Pons (tissue), 1 donor: ENCODE measurements at regions not wholly inside any gene's neighbourhood (a gene's known extent, or its start where the extent isn't known, plus 50 kb on each side); places are given as distances from the start of the nearest gene placed in this dataset.

Experiments
- DNase-seq: peaks from one replicate; pipeline ENCODE4 v3.0.0-alpha.2; 2016; ENCODE audit warnings: low spot score

- DNase-seq = no peak
Measured at GRCh38 chr13:74084375-74084935, 49.7 kb downstream of the KLF12 start.

GRCh38 chr13:74082741-74083160 lies 51.5 kb downstream of the KLF12 start:
- DNase-seq = no peak

GRCh38 chr13:74080762-74081161 lies 53.4 kb downstream of the KLF12 start:
- no peak for DNase-seq

- peak; percentile 50 for DNase-seq
Measured at GRCh38 chr13:74077792-74078191, 56.4 kb downstream of the KLF12 start.

DNA sequence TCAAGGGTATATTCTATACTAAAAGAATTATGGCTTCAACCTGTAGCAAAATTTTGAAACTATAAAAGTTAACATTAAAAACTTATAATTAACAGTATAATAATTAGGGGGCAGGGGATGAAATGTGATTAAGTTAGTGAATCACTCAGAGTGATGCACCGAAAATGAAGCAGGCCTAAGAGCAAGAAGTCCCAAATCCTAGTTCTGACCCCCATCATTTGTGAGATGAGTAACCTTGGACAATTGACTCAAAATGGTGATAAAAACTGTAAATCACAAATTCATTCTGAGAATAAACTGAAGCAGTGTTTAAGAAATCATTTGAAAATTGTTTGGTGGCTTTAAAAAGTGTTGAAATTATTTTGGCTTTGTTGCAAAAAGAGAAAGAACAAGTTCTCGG lies 56.8 kb downstream of the KLF12 start:
- no peak for DNase-seq

- DNase-seq = no peak
Measured at GRCh38 chr13:74074723-74075122, 59.5 kb downstream of the KLF12 start.

GRCh38 chr13:74073274-74073673 lies 60.9 kb downstream of the KLF12 start:
- DNase-seq = peak; percentile 28

DNA sequence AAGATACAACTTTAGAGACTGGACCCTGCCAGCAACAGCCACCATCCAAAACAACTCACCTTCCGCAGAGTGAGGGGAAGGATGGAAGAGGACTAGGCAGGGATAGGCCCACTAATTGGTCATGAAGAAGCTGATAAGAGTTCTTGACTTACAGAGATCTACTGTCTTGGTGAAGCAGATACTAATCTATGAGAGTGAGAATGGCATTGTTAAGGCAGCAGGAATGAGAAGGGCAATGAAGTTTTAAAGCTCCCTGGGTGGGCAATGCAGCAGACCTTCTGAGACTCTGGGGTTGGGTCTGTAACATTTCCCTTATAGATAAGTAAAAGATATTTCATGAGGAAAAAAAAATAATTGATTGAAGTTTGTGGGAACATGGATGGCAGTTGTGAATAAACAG lies 63.7 kb downstream of the KLF12 start:
- no peak for DNase-seq

DNA sequence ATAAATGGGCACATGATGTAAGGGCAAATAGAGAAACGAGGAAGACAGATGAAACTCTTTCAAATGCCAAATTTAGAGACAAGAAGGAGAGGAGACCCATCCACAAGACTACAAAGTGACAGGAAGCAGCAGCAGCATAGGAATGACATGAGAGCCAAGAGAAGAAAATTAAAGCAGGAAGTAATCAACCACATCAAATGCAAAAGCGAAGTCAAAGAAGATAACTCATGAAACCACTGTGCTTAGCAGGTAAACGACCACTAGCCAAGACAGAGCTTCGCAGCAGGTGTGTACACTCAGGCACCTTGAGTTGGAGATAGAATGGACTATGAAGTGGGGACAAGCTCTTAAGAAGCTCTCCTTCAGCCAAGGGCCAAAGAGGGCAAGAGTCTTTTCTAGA lies 64.1 kb downstream of the KLF12 start:
- no peak for DNase-seq

DNA sequence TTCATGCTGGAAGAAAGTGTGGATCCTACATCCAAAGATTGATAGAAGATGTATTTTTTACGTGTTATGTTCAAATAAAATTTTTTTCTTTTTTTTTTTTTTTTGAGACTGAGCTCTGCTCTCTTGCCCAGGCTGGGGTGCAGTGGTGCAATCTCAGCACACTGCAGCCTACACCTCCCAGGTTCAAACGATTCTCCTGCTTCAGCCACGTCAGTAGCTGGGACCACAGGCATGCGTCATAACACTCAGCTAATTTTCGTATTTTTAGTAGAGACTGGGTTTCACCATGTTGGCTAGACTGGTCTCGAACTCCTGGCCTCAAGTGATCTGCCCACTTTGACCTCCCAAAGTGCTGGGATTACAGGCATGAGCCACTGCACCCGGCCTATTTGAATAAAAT lies 65.7 kb downstream of the KLF12 start:
- no peak for DNase-seq

DNA sequence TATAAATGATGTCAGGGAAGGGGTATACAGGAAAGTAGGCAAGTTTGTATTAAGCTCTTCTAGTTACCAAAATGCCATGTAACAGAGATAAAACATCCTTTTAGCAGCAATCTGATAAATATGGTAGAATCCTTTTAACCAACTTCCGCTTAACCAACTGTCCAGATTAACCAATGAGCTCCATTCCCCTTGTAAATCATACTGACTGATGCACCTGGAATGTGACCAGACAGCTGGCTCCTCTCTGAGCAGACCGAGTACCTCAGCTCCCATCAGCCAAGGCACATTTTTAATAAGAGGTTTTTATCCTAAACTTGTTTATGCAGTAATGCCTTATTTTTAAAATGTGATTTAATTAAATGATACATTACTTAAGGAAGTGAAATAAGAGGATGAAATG lies 66.4 kb downstream of the KLF12 start:
- no peak for DNase-seq

DNA sequence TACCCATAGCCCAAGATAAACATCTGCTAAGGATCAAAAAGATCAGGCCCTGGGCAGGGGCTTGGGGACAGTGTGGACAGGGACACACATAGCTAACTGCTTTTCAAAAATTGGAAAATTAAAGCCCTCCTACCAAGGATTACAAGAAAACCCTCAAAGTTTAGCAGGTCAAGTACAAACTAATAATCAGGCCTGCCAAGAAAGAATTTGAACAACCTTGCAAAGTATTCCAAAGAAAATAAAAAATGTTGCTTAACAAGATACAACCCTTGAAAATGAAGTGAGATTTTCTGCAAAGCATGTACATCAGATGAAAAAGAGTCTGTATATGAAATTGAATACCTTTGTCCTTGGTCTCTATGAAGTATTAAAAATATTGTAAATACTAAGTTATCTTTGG lies 67.3 kb downstream of the KLF12 start:
- no peak for DNase-seq

DNA sequence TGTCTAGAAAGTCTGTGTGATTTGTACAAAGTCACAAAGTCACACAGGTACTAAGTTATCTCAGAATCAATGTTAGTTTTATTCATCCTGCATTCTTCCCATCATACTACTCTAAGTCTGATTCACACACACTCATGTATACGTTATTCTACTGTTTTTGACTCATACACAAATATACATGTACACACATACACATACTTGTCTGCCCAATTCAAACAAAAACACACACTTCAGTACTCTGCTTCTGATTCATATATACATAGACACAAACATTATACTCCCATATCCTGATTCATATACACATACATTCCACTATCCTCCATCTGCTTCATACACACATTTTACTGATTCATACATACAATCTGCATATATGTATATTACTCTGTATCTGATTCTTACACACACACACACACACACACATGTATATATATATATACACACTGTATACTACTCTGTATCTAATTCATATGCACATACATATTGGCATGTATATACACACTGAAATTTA lies 69.3 kb downstream of the KLF12 start:
- DNase-seq = no peak

- DNase-seq = no peak
Measured at GRCh38 chr13:74063533-74064100, 70.6 kb downstream of the KLF12 start.

DNA sequence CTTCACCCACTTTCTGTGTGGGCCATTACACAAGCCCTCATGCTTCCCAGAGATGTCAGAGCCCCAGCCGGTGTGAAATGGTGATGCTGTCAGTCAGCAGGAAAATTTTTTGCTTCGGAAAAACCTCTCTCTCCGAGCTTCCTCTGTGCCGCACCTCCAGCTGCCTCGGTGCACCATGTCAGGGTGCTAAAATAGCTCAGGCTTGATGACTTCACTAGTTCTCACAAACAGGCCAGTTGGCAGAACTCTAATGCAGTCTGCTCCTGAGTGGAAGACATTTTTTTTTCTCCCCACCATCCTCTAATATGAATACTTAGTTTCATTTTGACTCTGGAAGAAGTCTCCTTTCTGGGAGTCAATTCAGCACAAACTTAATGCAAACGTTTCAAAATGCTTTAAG lies 71.3 kb downstream of the KLF12 start:
- DNase-seq = peak; percentile 64

DNA sequence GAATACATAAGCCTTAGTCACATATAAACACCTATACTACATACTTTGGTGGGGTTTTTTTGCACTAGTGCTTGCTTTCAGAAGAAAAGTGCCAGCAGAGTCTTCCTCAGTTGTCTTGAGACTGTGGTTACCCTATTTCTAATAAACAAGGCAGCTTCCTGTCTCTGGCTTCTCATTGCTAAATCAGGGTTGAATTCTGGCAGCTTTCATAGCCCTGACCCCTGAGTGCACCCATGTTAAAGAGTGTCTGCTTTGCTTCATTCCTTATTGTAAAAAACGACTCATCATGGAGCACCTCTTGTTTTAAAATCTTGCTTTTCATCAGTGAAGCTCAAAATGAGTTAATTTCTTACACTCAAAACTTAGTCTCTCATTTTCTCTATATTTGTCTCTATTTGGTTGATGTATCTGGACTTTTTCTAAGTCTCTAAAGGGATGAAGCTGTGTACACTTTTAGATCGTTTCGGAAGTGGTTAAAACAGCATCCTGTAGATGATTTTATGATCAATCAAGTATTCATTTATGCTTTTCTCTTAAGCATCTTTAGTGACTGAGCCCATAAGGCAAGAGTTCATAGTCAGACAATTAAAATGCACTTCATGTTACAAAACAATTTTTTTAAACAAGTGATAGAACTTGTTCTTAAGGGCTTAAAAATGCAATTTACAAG lies 72.1 kb downstream of the KLF12 start:
- peak; percentile 45 for DNase-seq

DNA sequence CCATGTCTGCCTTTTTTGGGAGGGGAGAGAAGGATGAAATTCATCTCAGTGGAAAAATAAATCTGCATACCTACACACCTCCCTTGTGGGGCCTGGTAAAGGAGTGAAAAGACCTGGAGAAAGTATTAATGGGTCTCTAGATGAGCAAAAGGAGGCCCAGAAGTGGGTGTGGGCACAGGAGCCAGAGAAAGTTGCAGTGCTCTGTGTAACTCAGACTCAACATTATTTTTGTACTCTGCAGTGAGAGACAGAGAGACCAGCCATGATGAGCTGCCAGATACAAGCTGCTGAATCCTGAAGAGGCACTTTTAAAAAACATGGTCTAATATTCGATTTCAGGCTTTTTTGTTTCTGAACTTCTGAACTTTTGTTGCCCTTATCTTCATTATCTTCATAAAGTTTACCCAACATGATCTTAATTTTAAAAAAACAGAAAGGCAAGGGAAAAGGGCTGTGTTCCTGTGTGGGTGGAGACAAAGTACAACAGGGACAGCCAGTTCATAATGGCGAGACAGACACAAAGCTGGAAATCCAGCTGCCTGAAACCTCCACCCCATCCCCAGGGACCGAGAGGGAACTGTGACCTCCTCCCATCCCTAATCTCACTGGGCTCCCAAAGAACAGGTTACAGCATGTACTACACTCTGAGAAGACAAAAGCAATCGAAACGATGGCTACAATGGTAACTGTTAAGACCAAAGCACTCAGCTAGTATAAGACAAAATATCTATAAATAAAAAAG lies 77.2 kb downstream of the KLF12 start:
- DNase-seq = no peak

GRCh38 chr13:74052402-74052928 lies 81.7 kb downstream of the KLF12 start:
- DNase-seq = no peak

DNA sequence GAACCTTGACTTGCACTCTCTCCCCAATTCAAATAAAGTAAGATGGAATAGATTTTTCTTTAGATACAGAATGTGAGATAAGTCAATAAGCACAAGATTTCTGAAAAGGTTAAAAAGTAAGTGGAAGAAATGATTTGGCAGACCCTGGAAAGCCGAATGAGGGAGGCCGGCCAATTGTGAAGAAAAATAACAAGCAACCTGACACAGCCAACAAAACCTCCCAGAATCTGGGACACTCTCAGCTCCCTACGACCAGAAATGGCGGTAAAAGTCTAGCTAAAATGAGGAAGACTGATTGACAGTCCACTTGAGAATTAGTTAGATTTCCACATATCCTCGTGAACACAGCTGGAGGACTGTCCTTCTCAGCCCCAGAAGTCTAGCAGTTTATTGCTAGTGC lies 85.4 kb downstream of the KLF12 start:
- no peak for DNase-seq

DNA sequence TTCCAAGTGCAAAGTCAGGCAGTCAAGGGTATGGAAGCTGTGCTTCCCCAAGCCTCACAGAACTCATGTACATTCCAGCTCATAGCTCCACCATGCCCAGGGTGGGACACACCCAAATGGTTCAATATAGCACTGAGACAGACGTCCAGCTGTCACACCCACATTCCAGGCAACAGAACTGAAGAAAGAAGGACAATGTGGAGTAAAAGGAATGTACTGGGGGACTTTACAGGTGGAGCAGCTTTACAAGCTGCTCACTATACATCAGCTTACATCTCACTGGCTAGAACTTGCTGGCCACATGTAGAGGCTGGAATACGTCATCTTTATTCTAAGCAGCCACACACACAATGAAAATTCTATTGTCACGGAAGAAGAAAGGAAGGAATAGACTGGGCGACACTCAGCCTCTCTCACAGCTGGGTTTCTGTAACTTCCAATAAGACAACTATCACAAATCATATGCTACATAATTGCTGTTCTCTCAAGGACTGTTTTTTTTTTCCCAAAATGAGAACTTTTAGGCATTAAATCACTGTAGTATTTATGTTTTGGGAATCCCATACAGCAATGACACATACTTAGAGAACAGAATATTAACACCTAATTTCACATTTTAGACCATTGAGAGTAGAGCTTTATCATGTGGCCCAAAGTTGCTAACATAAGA lies 86.1 kb downstream of the KLF12 start:
- peak; percentile 48 for DNase-seq

GRCh38 chr13:74046431-74046830 lies 87.8 kb downstream of the KLF12 start:
- no peak for DNase-seq

GRCh38 chr13:74045583-74045982 lies 88.6 kb downstream of the KLF12 start:
- no peak for DNase-seq
